ENCODE measurements at regions not wholly inside any gene's neighbourhood (a gene's known extent, or its start where the extent isn't known, plus 50 kb on each side); places are given as distances from the start of the nearest gene placed in this dataset.
"Not testable (repeated sequence)": the region's sequence is repeated elsewhere in the genome, so short reads cannot be mapped to it uniquely, and the experiment has no call there.

GRCh38 chr4:147236806-147237205 lies 244.1 kb upstream of the EDNRA start:
- peak; percentile 26 to 81 for DNase-seq (ENCODE audit: low read depth in 2 of 2)

GRCh38 chr4:147244786-147245185 lies 236.1 kb upstream of the EDNRA start:
- no peak for DNase-seq (ENCODE audit: low read depth in 2 of 2)

- DNase-seq (ENCODE audit: low read depth in 2 of 2): no peak
Measured at GRCh38 chr4:147246096-147246495, 234.8 kb upstream of the EDNRA start.

GRCh38 chr4:147246528-147246927 lies 234.4 kb upstream of the EDNRA start:
- not testable (repeated sequence) for DNase-seq (ENCODE audit: low read depth in 2 of 2)

GRCh38 chr4:147247579-147247978 lies 233.3 kb upstream of the EDNRA start:
- no peak for DNase-seq (ENCODE audit: low read depth in 2 of 2)

GRCh38 chr4:147250062-147250461 lies 230.8 kb upstream of the EDNRA start:
- no peak for DNase-seq (ENCODE audit: low read depth in 2 of 2)

- not testable (repeated sequence) for DNase-seq (ENCODE audit: low read depth in 2 of 2)
Measured at GRCh38 chr4:147255268-147255667, 225.6 kb upstream of the EDNRA start.

GRCh38 chr4:147259271-147259670 lies 221.6 kb upstream of the EDNRA start:
- DNase-seq (ENCODE audit: low read depth in 2 of 2): not testable (repeated sequence)

GRCh38 chr4:147284256-147284835 lies 196.6 kb upstream of the EDNRA start:
- DNase-seq (ENCODE audit: low read depth in 2 of 2): no peak

- DNase-seq (ENCODE audit: low read depth in 2 of 2): no peak
Measured at GRCh38 chr4:147284935-147285334, 196.0 kb upstream of the EDNRA start.

GRCh38 chr4:147285751-147286150 lies 195.1 kb upstream of the EDNRA start:
- no peak for DNase-seq (ENCODE audit: low read depth in 2 of 2)

- peak in 1 of 2 donors; percentile 32 for DNase-seq (ENCODE audit: low read depth in 2 of 2)
Measured at GRCh38 chr4:147286846-147287587, 193.9 kb upstream of the EDNRA start.

- DNase-seq (ENCODE audit: low read depth in 2 of 2): no peak
Measured at GRCh38 chr4:147287588-147287890, 193.4 kb upstream of the EDNRA start.

GRCh38 chr4:147288512-147288911 lies 192.4 kb upstream of the EDNRA start:
- DNase-seq (ENCODE audit: low read depth in 2 of 2): no peak

GRCh38 chr4:147289181-147289580 lies 191.7 kb upstream of the EDNRA start:
- no peak for DNase-seq (ENCODE audit: low read depth in 2 of 2)

GRCh38 chr4:147292604-147293313 lies 188.1 kb upstream of the EDNRA start:
- DNase-seq (ENCODE audit: low read depth in 2 of 2): peak in 1 of 2 donors; percentile 24

GRCh38 chr4:147293314-147293677 lies 187.6 kb upstream of the EDNRA start:
- DNase-seq (ENCODE audit: low read depth in 2 of 2): not testable (repeated sequence)

- DNase-seq (ENCODE audit: low read depth in 2 of 2): no peak
Measured at GRCh38 chr4:147299205-147299604, 181.7 kb upstream of the EDNRA start.

GRCh38 chr4:147303174-147303872 lies 177.6 kb upstream of the EDNRA start:
- no peak for DNase-seq (ENCODE audit: low read depth in 2 of 2)

- no peak for DNase-seq (ENCODE audit: low read depth in 2 of 2)
Measured at GRCh38 chr4:147303873-147304229, 177.0 kb upstream of the EDNRA start.

- no peak for DNase-seq (ENCODE audit: low read depth in 2 of 2)
Measured at GRCh38 chr4:147307896-147308674, 172.8 kb upstream of the EDNRA start.

GRCh38 chr4:147309434-147309833 lies 171.5 kb upstream of the EDNRA start:
- DNase-seq (ENCODE audit: low read depth in 2 of 2): peak in 1 of 2 donors; percentile 29
